ENCODE measurements at regions not wholly inside any gene's neighbourhood (a gene's known extent, or its start where the extent isn't known, plus 50 kb on each side); places are given as distances from the start of the nearest gene placed in this dataset.
A peak's percentile ranks its signal among the peaks of the same experiment; 100 is the strongest.

GRCh38 chr1:30533796-30534550, 189.4 kb downstream of the MATN1 start:
- Histone ChIP-seq H3K36me3 (ENCODE audit: control insufficient read depth in 2 of 2, extremely low read depth in 1 of 2, insufficient read depth in 2 of 2, low read length in 2 of 2) (no peaks in the 10 kb centered on the region), H3K79me2 (ENCODE audit: control insufficient read depth, insufficient read depth, low read length) (no peaks in the 10 kb centered on the region), H4K20me1 (ENCODE audit: control insufficient read depth, extremely low read depth, insufficient read depth, low read length) (no peaks in the 10 kb centered on the region), H3K27me3 (ENCODE audit: control insufficient read depth, extremely low read depth, insufficient read depth, low read length) (no peaks in the 10 kb centered on the region), H3K9me3 (ENCODE audit: control insufficient read depth, low read depth, low read length) (no peaks in the 10 kb centered on the region), H3K9me1 (ENCODE audit: control insufficient read depth, extremely low read depth, insufficient read depth, low read length) (no peaks in the 10 kb centered on the region), H3K9ac (ENCODE audit: control insufficient read depth, extremely low read depth, insufficient read depth, low read length) (no peak overlapping the region), H3K27ac (ENCODE audit: control insufficient read depth, insufficient read depth, low read length) (no peak overlapping the region), H3K4me2 (ENCODE audit: control insufficient read depth, extremely low read depth, insufficient read depth, low read depth, low read length) (no peak overlapping the region), H2AFZ (ENCODE audit: control insufficient read depth, low read length) (no peak overlapping the region), H3K4me3 (ENCODE audit: control insufficient read depth in 2 of 3, extremely low read depth in 1 of 3, insufficient read depth in 2 of 3, low read depth in 1 of 3, low read length in 3 of 3) (no peak overlapping the region), H3K4me1 (ENCODE audit: control insufficient read depth, extremely low read depth, insufficient read depth, low read length) (no peaks in the 10 kb centered on the region)
- DNase-seq (ENCODE audit: low read depth, low spot score), result no peak
- no peak for TF ChIP-seq EZH2 (IDR thresholded peaks at IDR 0.05; ENCODE audit: low read length)
- TF ChIP-seq CTCF (optimal IDR thresholded peaks at IDR 0.05 in 1 of 3, IDR thresholded peaks at IDR 0.05 in 1 of 3, conservative IDR thresholded peaks at IDR 0.05 in 1 of 3; ENCODE audit: extremely low read depth in 1 of 3, insufficient read depth in 2 of 3, low read length in 3 of 3), result no peak
- dilution Hi-C loops (cut with MboI; ENCODE audit: extremely low pct_ligation_motif_present, low sequenced_read_pairs), result no loop called here
- no peak for FAIRE-seq

- FAIRE-seq, result no peak
- H3K4me2 ChIP-seq (ENCODE audit: control insufficient read depth, extremely low read depth, insufficient read depth, low read depth, low read length), result no peak overlapping the region
- H3K4me1 ChIP-seq (ENCODE audit: control insufficient read depth, extremely low read depth, insufficient read depth, low read length), result no peaks in the 10 kb centered on the region
- DNase-seq (ENCODE audit: low read depth, low spot score), result no peak
- H4K20me1 ChIP-seq (ENCODE audit: control insufficient read depth, extremely low read depth, insufficient read depth, low read length), result no peaks in the 10 kb centered on the region
- H3K9me1 ChIP-seq (ENCODE audit: control insufficient read depth, extremely low read depth, insufficient read depth, low read length), result no peaks in the 10 kb centered on the region
- H2AFZ ChIP-seq (ENCODE audit: control insufficient read depth, low read length), result no peak overlapping the region
- dilution Hi-C loops (cut with MboI; ENCODE audit: extremely low pct_ligation_motif_present, low sequenced_read_pairs), result no loop called here
- no peak for TF ChIP-seq EZH2 (IDR thresholded peaks at IDR 0.05; ENCODE audit: low read length)
- peak in 1 of 3 experiments; percentile 4 for TF ChIP-seq CTCF (optimal IDR thresholded peaks at IDR 0.05 in 1 of 3, IDR thresholded peaks at IDR 0.05 in 1 of 3, conservative IDR thresholded peaks at IDR 0.05 in 1 of 3; ENCODE audit: extremely low read depth in 1 of 3, insufficient read depth in 2 of 3, low read length in 3 of 3)
- no peak overlapping the region for H3K27ac ChIP-seq (ENCODE audit: control insufficient read depth, insufficient read depth, low read length)
- H3K27me3 ChIP-seq (ENCODE audit: control insufficient read depth, extremely low read depth, insufficient read depth, low read length), result no peaks in the 10 kb centered on the region
- H3K79me2 ChIP-seq (ENCODE audit: control insufficient read depth, insufficient read depth, low read length), result no peaks in the 10 kb centered on the region
- H3K9ac ChIP-seq (ENCODE audit: control insufficient read depth, extremely low read depth, insufficient read depth, low read length), result no peak overlapping the region
- no peak overlapping the region for H3K4me3 ChIP-seq (ENCODE audit: control insufficient read depth in 2 of 3, extremely low read depth in 1 of 3, insufficient read depth in 2 of 3, low read depth in 1 of 3, low read length in 3 of 3)
- no peaks in the 10 kb centered on the region for H3K9me3 ChIP-seq (ENCODE audit: control insufficient read depth, low read depth, low read length)
- no peaks in the 10 kb centered on the region for H3K36me3 ChIP-seq (ENCODE audit: control insufficient read depth in 2 of 2, extremely low read depth in 1 of 2, insufficient read depth in 2 of 2, low read length in 2 of 2)
Observed at GRCh38 chr1:30533141-30533540, 190.2 kb downstream of the MATN1 start.

Measured in keratinocyte (primary cell).